ENCODE measurements at regions not wholly inside any gene's neighbourhood (a gene's known extent, or its start where the extent isn't known, plus 50 kb on each side); places are given as distances from the start of the nearest gene placed in this dataset.

- H3K79me2 ChIP-seq (ENCODE audit: control insufficient read depth, low read length): no peaks in the 10 kb centered on the region
- no peaks in the 10 kb centered on the region for H3F3A ChIP-seq (ENCODE audit: control insufficient read depth, insufficient read depth)
- no peaks in the 10 kb centered on the region for H3K36me3 ChIP-seq (ENCODE audit: control insufficient read depth, low read length)
- H3K4me1 ChIP-seq (ENCODE audit: control insufficient read depth, low read length): no peaks in the 10 kb centered on the region
- H3K9me3 ChIP-seq (ENCODE audit: control insufficient read depth, insufficient read depth, low read length): no peaks in the 10 kb centered on the region
- no peaks in the 10 kb centered on the region for H3K27me3 ChIP-seq (ENCODE audit: control insufficient read depth, low read length)
- no peaks in the 10 kb centered on the region for H4K20me1 ChIP-seq (ENCODE audit: control insufficient read depth, insufficient read depth, low read depth, low read length)
- H3K4me2 ChIP-seq (ENCODE audit: low read length): no peak overlapping the region
- H3K27ac ChIP-seq (ENCODE audit: low read depth, low read length): no peak overlapping the region
- TF ChIP-seq, protein P1, sequence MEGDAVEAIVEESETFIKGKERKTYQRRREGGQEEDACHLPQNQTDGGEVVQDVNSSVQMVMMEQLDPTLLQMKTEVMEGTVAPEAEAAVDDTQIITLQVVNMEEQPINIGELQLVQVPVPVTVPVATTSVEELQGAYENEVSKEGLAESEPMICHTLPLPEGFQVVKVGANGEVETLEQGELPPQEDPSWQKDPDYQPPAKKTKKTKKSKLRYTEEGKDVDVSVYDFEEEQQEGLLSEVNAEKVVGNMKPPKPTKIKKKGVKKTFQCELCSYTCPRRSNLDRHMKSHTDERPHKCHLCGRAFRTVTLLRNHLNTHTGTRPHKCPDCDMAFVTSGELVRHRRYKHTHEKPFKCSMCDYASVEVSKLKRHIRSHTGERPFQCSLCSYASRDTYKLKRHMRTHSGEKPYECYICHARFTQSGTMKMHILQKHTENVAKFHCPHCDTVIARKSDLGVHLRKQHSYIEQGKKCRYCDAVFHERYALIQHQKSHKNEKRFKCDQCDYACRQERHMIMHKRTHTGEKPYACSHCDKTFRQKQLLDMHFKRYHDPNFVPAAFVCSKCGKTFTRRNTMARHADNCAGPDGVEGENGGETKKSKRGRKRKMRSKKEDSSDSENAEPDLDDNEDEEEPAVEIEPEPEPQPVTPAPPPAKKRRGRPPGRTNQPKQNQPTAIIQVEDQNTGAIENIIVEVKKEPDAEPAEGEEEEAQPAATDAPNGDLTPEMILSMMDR (IDR thresholded peaks at IDR 0.05; ENCODE audit: low read depth, low read length, poor library complexity, severe bottlenecking): no peak
- TF ChIP-seq EZH2phosphoT487 (IDR thresholded peaks at IDR 0.05; ENCODE audit: borderline replicate concordance, low read length): no peak
- H3K9me2 ChIP-seq (replicated peaks; ENCODE audit: control insufficient read depth, low read length): no peaks in the 10 kb centered on the region
- no peak overlapping the region for H3K4me3 ChIP-seq (ENCODE audit: low read length)
Observed at GRCh38 chr7:118671149-118671548, 446.6 kb downstream of the ANKRD7 start.

GRCh38 chr7:118684796-118685195 lies 460.3 kb downstream of the ANKRD7 start:
- H3K9me2 ChIP-seq (replicated peaks; ENCODE audit: control insufficient read depth, low read length): no peaks in the 10 kb centered on the region
- TF ChIP-seq, protein P1 (IDR thresholded peaks at IDR 0.05; ENCODE audit: low read depth, low read length, poor library complexity, severe bottlenecking): no peak
- TF ChIP-seq EZH2phosphoT487 (IDR thresholded peaks at IDR 0.05; ENCODE audit: borderline replicate concordance, low read length): no peak

GRCh38 chr7:118689403-118689802 lies 464.9 kb downstream of the ANKRD7 start:
- Histone ChIP-seq H4K20me1 (ENCODE audit: control insufficient read depth, insufficient read depth, low read depth, low read length) (no peaks in the 10 kb centered on the region), H3K4me2 (ENCODE audit: low read length) (no peak overlapping the region), H3K79me2 (ENCODE audit: control insufficient read depth, low read length) (no peaks in the 10 kb centered on the region), H3K36me3 (ENCODE audit: control insufficient read depth, low read length) (no peaks in the 10 kb centered on the region), H3K9me3 (ENCODE audit: control insufficient read depth, insufficient read depth, low read length) (no peaks in the 10 kb centered on the region), H3K4me1 (ENCODE audit: control insufficient read depth, low read length) (no peaks in the 10 kb centered on the region), H3F3A (ENCODE audit: control insufficient read depth, insufficient read depth) (no peaks in the 10 kb centered on the region), H3K27ac (ENCODE audit: low read depth, low read length) (no peak overlapping the region), H3K9me2 (replicated peaks; ENCODE audit: control insufficient read depth, low read length) (no peaks in the 10 kb centered on the region), H3K27me3 (ENCODE audit: control insufficient read depth, low read length) (no peaks in the 10 kb centered on the region), H3K4me3 (ENCODE audit: low read length) (no peak overlapping the region)
- TF ChIP-seq, protein P1 (IDR thresholded peaks at IDR 0.05; ENCODE audit: low read depth, low read length, poor library complexity, severe bottlenecking): no peak
- TF ChIP-seq EZH2phosphoT487 (IDR thresholded peaks at IDR 0.05; ENCODE audit: borderline replicate concordance, low read length): no peak

More at GRCh38 chr7:118684796-118685195, 460.3 kb downstream of the ANKRD7 start:
- H3K4me3 ChIP-seq (ENCODE audit: low read length): no peak overlapping the region
- no peaks in the 10 kb centered on the region for H4K20me1 ChIP-seq (ENCODE audit: control insufficient read depth, insufficient read depth, low read depth, low read length)
- no peaks in the 10 kb centered on the region for H3K79me2 ChIP-seq (ENCODE audit: control insufficient read depth, low read length)
- H3K9me3 ChIP-seq (ENCODE audit: control insufficient read depth, insufficient read depth, low read length): no peaks in the 10 kb centered on the region
- no peaks in the 10 kb centered on the region for H3K36me3 ChIP-seq (ENCODE audit: control insufficient read depth, low read length)
- H3K27me3 ChIP-seq (ENCODE audit: control insufficient read depth, low read length): no peaks in the 10 kb centered on the region
- H3K4me2 ChIP-seq (ENCODE audit: low read length): no peak overlapping the region
- H3K27ac ChIP-seq (ENCODE audit: low read depth, low read length): no peak overlapping the region
- no peaks in the 10 kb centered on the region for H3F3A ChIP-seq (ENCODE audit: control insufficient read depth, insufficient read depth)
- H3K4me1 ChIP-seq (ENCODE audit: control insufficient read depth, low read length): no peaks in the 10 kb centered on the region

Measured in DOHH2 (cell line).